ENCODE measurements at regions not wholly inside any gene's neighbourhood (a gene's known extent, or its start where the extent isn't known, plus 50 kb on each side); places are given as distances from the start of the nearest gene placed in this dataset.
"Not testable (repeated sequence)": the region's sequence is repeated elsewhere in the genome, so short reads cannot be mapped to it uniquely, and the experiment has no call there.

DNA sequence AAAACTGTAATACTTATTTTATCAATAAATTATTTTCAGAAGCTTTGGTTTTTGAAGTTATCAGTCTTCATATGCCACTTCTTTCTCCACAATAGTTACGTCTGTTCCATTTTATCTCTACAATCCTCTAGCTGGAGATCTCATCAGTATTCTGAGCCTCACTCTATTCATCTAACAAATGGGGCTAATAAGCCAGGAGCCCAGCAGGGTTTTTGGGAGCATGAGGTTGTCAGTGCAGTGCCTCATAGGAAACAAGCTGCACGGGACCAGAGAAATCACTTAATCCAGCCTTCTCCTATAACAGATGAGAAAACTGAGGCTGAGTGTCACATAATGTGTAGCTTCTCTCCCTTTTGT, 501.9 kb upstream of the RGS6 start:
- no peak overlapping the region for H3K4me3 ChIP-seq (ENCODE audit: extremely low read depth, insufficient read depth, low read length, poor library complexity, severe bottlenecking)
- no peaks in the 10 kb centered on the region for H3K36me3 ChIP-seq (ENCODE audit: control insufficient read depth, insufficient read depth, low read length)
- WGBS, 2 experiments (ENCODE audit: insufficient coverage in 2 of 2): 100% methylated on average over 1 of the region's 2 CpGs; no CpG with 5 or more reads in 1 of the 2 experiments
- H3K27ac ChIP-seq (ENCODE audit: low read depth, low read length, severe bottlenecking): no peak overlapping the region
- H3K9me3 ChIP-seq (ENCODE audit: control insufficient read depth, low read length): peaks cover 4% of the 10 kb centered on the region
- no peaks in the 10 kb centered on the region for H3K4me1 ChIP-seq (ENCODE audit: control insufficient read depth, insufficient read depth, low read length, poor library complexity, severe bottlenecking)

DNA sequence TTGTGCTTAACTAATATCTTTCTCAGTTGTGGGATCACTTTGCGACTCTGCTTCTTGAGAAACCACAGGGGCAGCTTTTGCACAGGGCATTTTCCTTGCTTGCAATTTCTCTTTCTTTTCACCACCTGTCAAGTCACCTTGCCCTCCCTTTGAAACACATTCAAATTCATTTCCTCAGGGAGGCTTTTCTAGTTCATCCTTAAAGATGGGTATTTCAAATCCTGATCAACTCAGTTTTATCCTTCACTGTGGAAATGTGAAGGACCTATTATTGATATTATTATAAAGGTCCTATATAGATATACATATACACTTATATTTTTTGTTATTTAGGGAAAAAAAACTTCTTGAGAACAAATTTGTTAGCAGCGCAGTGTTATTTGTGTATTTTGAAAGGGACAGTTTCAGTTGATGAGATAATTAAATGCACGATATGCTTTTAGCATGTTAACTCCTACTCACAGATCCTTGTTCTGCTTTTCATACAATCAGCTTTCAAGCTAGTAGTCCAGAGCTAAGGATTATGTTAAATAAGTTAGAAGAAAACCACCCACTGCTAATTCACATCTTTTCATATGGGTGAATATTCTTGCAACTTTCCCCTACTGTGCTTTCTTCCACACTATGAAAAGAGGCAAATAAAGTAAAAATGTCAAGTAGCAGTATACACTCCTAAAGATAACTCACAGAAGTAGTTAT, 501.4 kb upstream of the RGS6 start:
- Histone ChIP-seq H3K27ac (ENCODE audit: low read depth, low read length, severe bottlenecking) (no peak overlapping the region), H3K4me3 (ENCODE audit: extremely low read depth, insufficient read depth, low read length, poor library complexity, severe bottlenecking) (no peak overlapping the region), H3K4me1 (ENCODE audit: control insufficient read depth, insufficient read depth, low read length, poor library complexity, severe bottlenecking) (no peaks in the 10 kb centered on the region), H3K36me3 (ENCODE audit: control insufficient read depth, insufficient read depth, low read length) (no peaks in the 10 kb centered on the region), H3K9me3 (ENCODE audit: control insufficient read depth, low read length) (peaks cover 4% of the 10 kb centered on the region)
- WGBS, 2 experiments (ENCODE audit: insufficient coverage in 2 of 2): 100% methylated on average over 1 of the region's 3 CpGs; no CpG with 5 or more reads in 1 of the 2 experiments

DNA sequence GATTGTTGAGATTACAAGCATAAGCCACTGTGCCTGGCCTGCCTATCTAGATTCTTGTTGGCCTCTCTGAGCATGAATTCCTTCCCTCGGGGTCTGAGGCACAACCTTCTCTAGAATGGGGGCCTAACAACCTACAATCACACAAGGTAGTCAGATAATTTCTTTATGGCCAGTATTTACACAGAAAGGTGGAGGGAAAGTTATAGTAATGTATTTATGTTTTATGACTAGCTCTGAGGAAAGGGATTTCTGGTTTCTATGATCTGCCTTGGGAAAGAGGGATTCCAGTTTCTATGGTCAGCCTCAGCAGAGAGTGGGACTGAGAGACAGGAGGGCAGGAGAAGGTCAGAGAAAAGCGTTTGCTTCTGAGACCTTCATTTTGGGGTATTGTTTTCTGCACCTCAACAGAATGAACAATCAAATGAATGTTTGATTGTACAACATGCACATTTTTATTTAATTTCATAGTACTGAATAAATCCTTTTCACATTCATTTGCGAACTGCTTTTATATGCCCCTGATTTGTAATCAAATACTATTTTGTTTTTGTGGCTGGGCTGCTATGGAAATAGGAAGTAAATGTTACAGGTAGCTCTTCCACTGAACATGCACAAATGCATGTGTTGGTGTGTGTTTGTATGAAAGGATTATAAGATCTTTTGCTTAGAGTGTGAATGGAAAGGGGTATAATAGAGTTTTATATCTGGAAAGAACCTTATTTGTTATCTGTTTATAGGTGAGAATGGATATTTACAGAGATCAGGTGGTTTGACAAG, 499.7 kb upstream of the RGS6 start:
- H3K4me3 ChIP-seq (ENCODE audit: extremely low read depth, insufficient read depth, low read length, poor library complexity, severe bottlenecking): no peak overlapping the region
- no peak overlapping the region for H3K27ac ChIP-seq (ENCODE audit: low read depth, low read length, severe bottlenecking)
- WGBS, 2 experiments (ENCODE audit: insufficient coverage in 2 of 2): 100% methylated on average over 1 of the region's 3 CpGs; no CpG with 5 or more reads in 1 of the 2 experiments

DNA sequence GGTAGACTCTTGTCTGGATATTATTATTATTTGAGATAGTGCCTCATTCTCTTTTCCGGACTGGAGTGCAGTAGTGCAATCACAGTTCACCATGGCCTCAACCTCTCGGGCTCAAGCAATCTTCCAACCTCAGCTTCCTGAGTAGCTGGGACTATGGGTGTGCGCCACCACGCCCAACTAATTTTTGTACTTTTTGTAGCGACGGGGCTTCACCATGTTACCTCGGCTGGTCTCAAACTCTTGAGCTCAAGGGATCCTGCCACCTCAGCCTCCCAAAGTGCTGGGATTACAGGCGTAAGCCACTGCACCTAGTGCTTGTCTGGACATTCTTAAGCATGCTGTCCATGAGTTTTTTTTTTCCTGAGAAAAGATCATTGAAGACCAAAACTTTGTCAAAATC, 498.9 kb upstream of the RGS6 start:
- Histone ChIP-seq H3K27ac (ENCODE audit: low read depth, low read length, severe bottlenecking) (no peak overlapping the region), H3K4me3 (ENCODE audit: extremely low read depth, insufficient read depth, low read length, poor library complexity, severe bottlenecking) (no peak overlapping the region), H3K9me3 (ENCODE audit: control insufficient read depth, low read length) (no peaks in the 10 kb centered on the region), H3K36me3 (ENCODE audit: control insufficient read depth, insufficient read depth, low read length) (no peaks in the 10 kb centered on the region), H3K4me1 (ENCODE audit: control insufficient read depth, insufficient read depth, low read length, poor library complexity, severe bottlenecking) (no peaks in the 10 kb centered on the region)
- WGBS, 2 experiments (ENCODE audit: insufficient coverage in 2 of 2): 87 to 96% methylated on average over 8 of the region's 8 CpGs

More for the DNA sequence above, 499.7 kb upstream of the RGS6 start:
- H3K36me3 ChIP-seq (ENCODE audit: control insufficient read depth, insufficient read depth, low read length): no peaks in the 10 kb centered on the region
- H3K4me1 ChIP-seq (ENCODE audit: control insufficient read depth, insufficient read depth, low read length, poor library complexity, severe bottlenecking): no peaks in the 10 kb centered on the region
- H3K9me3 ChIP-seq (ENCODE audit: control insufficient read depth, low read length): no peaks in the 10 kb centered on the region

DNA sequence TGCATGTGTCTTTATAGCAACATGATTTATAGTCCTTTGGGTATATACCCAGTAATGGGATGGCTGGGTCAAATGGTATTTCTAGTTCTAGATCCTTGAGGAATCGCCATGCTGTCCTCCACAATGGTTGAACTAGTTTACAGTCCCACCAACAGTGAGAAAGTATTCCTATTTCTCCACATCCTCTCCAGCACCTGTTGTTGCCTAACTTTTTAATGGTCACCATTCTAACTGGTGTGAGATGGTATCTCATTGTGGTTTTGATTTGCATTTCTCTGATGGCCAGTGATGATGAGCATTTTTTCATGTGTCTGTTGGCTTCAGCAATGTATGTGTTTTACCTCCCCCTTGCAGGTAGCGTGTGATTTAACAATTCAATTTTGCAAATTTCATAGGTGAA, 496.6 kb upstream of the RGS6 start:
- not testable (repeated sequence) for H3K27ac ChIP-seq (ENCODE audit: low read depth, low read length, severe bottlenecking); H3K4me1 ChIP-seq (ENCODE audit: control insufficient read depth, insufficient read depth, low read length, poor library complexity, severe bottlenecking); H3K36me3 ChIP-seq (ENCODE audit: control insufficient read depth, insufficient read depth, low read length); H3K4me3 ChIP-seq (ENCODE audit: extremely low read depth, insufficient read depth, low read length, poor library complexity, severe bottlenecking); H3K9me3 ChIP-seq (ENCODE audit: control insufficient read depth, low read length)
- WGBS, 2 experiments (ENCODE audit: insufficient coverage in 2 of 2): 100% methylated on average over 1 of the region's 2 CpGs; no CpG with 5 or more reads in 1 of the 2 experiments

DNA sequence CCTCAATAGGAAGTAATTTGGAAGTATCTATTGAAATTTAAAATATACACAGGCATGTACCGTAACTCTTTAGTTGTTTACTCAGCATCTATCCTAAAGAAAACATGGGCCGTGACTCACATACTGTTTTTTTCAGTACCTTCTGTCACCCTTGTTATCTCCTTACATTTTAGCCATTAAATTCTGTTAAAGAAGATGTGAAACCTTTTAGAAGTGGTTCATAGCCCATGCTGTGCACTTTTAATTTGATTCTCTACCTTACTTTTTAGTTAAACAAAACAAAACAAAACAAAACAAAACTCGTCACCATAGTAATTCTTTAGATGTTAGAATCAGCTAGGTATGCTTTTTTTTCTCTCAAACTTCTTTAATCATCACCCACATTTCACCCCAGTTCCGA, 494.4 kb upstream of the RGS6 start:
- H3K27ac ChIP-seq (ENCODE audit: low read depth, low read length, severe bottlenecking): no peak overlapping the region
- WGBS, 2 experiments (ENCODE audit: insufficient coverage in 2 of 2): 100% methylated on average over 1 of the region's 4 CpGs; no CpG with 5 or more reads in 1 of the 2 experiments
- H3K9me3 ChIP-seq (ENCODE audit: control insufficient read depth, low read length): no peaks in the 10 kb centered on the region

DNA sequence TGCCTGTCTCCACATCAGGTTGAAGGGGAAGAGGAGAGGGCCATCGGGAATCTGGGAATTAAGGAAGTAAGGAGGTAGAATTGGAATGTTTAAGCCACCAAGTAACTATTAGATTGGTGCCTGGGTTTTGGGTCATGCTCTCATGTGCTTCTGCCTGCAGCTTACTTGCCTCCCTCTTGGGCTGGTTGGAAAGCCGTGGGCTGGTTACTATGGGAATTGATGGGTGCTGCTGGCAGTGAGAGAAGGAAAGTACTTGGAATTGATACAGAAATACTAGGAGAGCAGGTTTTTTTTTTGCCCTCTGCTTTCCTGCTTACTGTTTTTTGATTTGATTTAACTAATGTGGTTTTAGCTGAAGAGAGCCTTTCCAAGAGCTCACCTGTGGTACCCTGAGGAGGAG, 493.5 kb upstream of the RGS6 start:
- no peak overlapping the region for H3K27ac ChIP-seq (ENCODE audit: low read depth, low read length, severe bottlenecking)
- no peaks in the 10 kb centered on the region for H3K36me3 ChIP-seq (ENCODE audit: control insufficient read depth, insufficient read depth, low read length)
- H3K4me1 ChIP-seq (ENCODE audit: control insufficient read depth, insufficient read depth, low read length, poor library complexity, severe bottlenecking): no peaks in the 10 kb centered on the region
- H3K4me3 ChIP-seq (ENCODE audit: extremely low read depth, insufficient read depth, low read length, poor library complexity, severe bottlenecking): no peak overlapping the region
- WGBS, 2 experiments (ENCODE audit: insufficient coverage in 2 of 2): 0 to 50% methylated on average over 1 to 2 of the region's 2 CpGs
- H3K9me3 ChIP-seq (ENCODE audit: control insufficient read depth, low read length): no peaks in the 10 kb centered on the region

More for the DNA sequence above, 494.4 kb upstream of the RGS6 start:
- no peak overlapping the region for H3K4me3 ChIP-seq (ENCODE audit: extremely low read depth, insufficient read depth, low read length, poor library complexity, severe bottlenecking)
- H3K36me3 ChIP-seq (ENCODE audit: control insufficient read depth, insufficient read depth, low read length): no peaks in the 10 kb centered on the region
- H3K4me1 ChIP-seq (ENCODE audit: control insufficient read depth, insufficient read depth, low read length, poor library complexity, severe bottlenecking): no peaks in the 10 kb centered on the region

DNA sequence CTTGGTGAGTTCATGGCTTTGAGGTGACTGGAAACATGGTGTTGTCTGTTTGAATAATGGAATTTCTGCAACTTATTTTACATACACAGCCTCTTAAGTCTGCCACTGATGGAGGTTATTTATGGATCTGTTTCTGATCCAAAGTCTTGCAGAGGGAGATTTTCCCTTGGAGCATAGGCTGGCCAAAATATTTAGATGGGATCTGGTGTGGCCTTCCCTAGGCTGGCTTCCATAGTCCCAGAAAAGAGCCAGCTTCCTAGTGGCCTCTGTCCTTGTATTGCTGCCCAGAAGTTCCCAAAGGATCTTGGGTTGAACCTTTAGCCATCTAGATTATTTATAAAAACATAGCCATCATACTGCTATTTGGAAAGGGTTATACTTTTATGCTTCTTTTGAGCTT, 491.1 kb upstream of the RGS6 start:
- Histone ChIP-seq H3K4me1 (ENCODE audit: control insufficient read depth, insufficient read depth, low read length, poor library complexity, severe bottlenecking) (no peaks in the 10 kb centered on the region), H3K4me3 (ENCODE audit: extremely low read depth, insufficient read depth, low read length, poor library complexity, severe bottlenecking) (no peak overlapping the region), H3K27ac (ENCODE audit: low read depth, low read length, severe bottlenecking) (no peak overlapping the region), H3K36me3 (ENCODE audit: control insufficient read depth, insufficient read depth, low read length) (no peaks in the 10 kb centered on the region), H3K9me3 (ENCODE audit: control insufficient read depth, low read length) (no peaks in the 10 kb centered on the region)

DNA sequence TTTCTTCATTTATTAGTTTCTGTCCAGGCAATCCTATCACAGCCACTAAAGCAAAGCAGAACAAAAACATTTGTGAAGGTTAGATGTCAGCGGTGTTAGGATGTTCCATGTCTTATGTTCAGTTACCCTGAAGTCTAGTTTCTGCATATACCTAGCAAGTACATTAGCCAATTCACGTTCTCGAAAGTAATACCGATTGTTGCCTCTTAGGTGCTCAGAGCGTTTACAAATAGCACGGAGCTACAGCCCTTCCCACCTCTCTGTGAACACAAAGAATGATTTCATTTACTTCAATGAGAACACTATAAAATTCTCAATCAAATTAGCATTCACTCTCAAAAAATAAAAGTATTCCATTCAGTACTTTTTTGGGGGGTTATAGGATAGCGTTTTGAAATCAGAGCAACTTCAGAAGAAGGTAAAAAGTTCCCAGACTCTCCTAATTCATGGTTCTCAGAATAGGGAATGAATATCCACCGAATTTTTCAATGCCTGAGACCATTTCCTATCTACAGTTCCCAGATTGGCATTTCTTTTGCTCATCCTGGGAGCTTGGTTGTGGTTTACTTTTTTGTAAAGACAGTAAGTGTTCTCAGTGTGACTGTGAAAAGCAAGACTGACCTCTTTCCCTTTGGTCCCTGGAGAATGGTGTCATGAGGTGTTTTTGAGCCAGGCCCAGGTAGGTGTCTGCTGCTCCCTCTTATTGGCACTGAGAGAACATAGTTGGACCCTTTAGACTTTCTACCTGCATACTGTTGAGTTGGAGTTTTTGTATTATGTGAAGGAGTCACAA, 488.0 kb upstream of the RGS6 start:
- WGBS, 2 experiments (ENCODE audit: insufficient coverage in 2 of 2): 88 to 96% methylated on average over 5 to 7 of the region's 8 CpGs
- Histone ChIP-seq H3K9me3 (ENCODE audit: control insufficient read depth, low read length) (no peaks in the 10 kb centered on the region), H3K27ac (ENCODE audit: low read depth, low read length, severe bottlenecking) (no peak overlapping the region), H3K4me1 (ENCODE audit: control insufficient read depth, insufficient read depth, low read length, poor library complexity, severe bottlenecking) (no peaks in the 10 kb centered on the region), H3K4me3 (ENCODE audit: extremely low read depth, insufficient read depth, low read length, poor library complexity, severe bottlenecking) (no peak overlapping the region), H3K36me3 (ENCODE audit: control insufficient read depth, insufficient read depth, low read length) (no peaks in the 10 kb centered on the region)

DNA sequence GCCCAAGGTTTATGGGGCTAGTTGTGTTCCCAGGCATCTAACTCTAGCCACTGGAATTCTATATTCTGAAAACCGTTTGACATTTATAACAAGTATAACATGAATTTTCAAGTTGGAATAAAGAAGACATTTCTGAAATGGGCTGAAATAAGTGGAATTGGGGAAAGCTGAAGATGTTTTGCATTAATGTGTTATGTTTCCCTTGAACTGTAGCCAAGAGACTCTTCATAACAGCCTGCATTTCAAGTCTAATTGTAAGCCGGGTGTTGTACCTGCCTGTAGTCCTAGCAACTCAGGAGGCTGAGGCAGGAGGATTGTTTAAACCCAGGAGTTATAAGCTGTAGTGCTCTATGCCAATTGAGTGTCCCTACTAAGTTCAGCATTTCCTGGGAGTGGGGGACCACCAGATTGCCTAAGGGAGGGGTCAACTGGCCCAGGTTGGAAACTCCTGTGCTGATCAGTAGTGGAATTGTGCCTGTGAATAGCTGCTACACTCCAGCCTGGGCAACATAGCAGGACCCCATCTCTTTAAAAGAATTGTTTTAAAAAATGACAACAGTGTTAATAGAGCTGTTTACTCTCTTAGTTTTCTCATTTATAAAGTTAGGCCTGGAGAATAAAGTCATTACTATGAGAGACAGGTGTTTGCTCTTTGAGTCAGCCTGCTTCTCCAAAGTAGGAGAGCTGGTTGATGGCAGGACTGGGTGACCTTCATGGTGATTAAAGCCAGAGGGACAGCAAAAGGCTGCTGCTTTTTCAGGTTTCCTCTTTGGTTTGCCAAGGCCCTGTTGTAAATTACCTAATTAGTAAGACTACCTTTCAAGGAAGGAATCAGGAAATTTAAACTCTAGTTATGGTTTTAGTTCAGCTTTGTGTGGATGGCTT, 483.6 kb upstream of the RGS6 start:
- H3K4me1 ChIP-seq (ENCODE audit: control insufficient read depth, insufficient read depth, low read length, poor library complexity, severe bottlenecking): no peaks in the 10 kb centered on the region
- H3K27ac ChIP-seq (ENCODE audit: low read depth, low read length, severe bottlenecking): no peak overlapping the region
- H3K9me3 ChIP-seq (ENCODE audit: control insufficient read depth, low read length): peaks cover 3% of the 10 kb centered on the region
- 100% methylated on average over 1 of the region's 2 CpGs; no CpG with 5 or more reads in 1 of the 2 experiments for WGBS, 2 experiments (ENCODE audit: insufficient coverage in 2 of 2)
- H3K36me3 ChIP-seq (ENCODE audit: control insufficient read depth, insufficient read depth, low read length): no peaks in the 10 kb centered on the region
- H3K4me3 ChIP-seq (ENCODE audit: extremely low read depth, insufficient read depth, low read length, poor library complexity, severe bottlenecking): no peak overlapping the region

Measured in mesodermal cell (in vitro differentiated cells).